IPS DF 19.7 (cell line): ENCODE measurements at regions not wholly inside any gene's neighbourhood (a gene's known extent, or its start where the extent isn't known, plus 50 kb on each side); places are given as distances from the start of the nearest gene placed in this dataset.

Experiments
- DNase-seq: peaks from one replicate; pipeline ENCODE4 v3.0.0-alpha.2; 2013; ENCODE audit warnings: low read depth, low spot score

DNA sequence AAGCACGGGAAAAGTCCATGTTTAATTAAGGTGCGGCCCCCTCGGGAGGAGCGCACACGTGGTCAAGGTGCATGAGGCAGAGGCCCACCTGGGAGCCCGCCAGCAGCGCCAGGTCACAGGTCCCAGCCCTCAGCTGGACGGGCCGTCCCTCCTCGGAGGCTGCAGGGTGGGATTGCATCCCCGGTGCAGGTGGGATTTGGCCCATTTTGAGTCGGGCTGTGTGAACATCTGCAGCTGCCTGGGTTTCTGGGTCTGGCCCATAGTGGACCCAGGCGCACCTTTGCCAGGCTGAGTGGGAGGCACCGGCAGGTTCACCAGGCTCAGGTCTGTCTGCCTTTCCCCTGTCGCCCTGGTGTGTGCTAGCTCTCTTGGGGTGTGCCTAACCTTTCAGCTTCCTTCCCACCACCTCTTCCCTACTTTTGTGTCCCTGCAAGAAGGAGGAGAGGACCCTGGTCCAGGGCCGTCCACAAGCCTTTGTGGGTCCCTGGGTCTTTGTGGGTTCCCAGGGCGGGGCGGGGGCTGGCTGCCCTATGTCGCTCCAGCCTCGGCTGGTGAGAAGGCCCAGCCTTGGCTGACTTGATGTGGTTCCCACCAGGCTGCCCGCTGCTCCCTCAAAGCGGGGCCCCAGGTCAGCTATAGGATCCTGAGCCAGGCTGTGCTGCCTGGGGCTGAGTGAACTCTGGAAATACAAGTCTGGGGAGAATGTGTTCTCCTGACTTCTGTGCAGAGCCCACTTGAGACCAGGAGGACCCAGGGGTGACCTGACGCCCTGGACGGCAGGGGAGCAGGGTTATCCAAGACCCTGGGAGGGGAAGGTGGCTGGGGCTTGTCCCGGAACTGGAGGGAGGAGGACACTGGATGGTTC, 186.7 kb upstream of the SHH start:
- no peak for DNase-seq

DNA sequence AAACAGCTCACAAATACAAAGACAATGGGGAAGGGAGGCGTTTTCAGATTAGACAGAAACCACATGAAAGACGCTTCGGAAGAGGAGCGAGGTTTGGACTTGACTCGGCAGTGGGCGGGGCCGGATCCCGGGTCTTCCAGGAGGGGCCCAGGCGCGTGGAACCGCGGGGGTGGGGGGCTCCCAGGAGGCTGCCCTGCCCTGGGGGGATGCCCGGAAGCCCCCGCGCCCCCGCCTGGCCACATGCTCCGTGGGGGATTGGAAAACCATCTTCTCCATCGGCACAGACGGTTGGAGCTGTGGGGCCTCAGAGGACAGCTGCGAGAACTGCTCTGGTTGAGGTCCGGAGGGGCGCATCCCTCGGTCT, 186.0 kb upstream of the SHH start:
- no peak for DNase-seq

DNA sequence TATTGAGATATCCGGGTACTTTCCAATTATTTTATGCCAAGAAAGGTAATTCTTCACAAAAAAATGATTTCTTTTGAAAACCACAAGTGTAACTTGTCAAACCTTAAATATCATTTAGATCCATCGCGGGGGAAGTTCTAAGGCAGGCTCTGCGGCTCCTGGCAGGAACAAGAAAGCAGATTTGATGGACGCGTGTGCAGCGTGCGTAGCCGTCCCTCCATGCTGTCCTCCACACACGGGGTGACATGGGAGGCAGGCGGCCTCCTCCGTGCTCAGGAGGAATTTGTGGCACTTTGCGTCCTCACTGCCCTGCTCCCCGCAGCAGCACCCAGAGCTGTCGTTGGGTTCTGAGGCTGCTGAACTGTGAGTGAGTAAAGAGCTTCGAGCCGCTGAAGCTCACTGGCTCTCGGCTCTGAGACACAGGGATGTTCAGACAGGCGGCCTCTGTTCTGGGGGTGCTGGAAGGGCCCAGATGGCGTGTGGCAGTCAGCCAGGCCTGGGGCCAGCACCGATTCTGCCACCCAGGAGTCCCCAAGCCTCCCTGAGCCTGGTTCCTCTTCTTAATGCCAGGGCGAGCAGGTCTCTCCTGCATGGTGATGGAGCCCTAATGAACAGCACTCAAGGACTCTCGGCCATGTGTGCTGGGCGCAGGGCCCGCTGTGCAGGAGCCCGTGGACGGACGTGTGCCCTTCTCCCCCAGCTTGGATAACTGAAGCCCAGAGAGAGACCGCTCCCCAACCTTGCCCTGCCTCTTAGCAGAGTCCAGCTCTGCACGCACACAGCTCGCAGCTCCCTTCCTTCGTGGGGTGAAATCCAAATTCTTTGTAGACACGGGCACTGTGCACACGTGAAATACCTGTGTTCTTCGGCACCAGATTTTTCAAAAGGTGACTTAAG, 185.4 kb upstream of the SHH start:
- DNase-seq, result no peak

- no peak for DNase-seq
These were observed 184.5 kb upstream of the SHH start for GRCh38 chr7:155996718-155997280.

DNA sequence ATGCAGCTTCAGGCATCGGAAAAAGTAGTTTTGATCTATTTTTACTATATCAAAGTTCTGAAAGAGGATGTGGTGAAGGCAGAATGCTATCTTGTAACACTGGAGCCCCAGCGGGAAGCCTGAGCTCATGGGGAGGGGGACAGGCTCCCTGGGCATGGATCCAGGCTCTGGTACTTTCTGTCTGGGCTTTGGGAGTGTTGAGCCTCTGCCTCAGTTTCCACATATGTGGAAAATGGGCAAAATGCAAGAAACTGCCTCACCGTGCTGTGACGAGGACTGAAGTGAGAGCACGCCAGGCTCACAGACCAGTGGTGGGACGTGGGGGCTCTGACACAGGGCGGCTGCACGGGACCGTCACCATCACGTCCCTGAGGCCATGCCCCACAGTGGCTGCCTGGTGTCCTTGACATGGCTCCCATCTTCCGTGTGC, 182.9 kb upstream of the SHH start:
- no peak for DNase-seq

DNA sequence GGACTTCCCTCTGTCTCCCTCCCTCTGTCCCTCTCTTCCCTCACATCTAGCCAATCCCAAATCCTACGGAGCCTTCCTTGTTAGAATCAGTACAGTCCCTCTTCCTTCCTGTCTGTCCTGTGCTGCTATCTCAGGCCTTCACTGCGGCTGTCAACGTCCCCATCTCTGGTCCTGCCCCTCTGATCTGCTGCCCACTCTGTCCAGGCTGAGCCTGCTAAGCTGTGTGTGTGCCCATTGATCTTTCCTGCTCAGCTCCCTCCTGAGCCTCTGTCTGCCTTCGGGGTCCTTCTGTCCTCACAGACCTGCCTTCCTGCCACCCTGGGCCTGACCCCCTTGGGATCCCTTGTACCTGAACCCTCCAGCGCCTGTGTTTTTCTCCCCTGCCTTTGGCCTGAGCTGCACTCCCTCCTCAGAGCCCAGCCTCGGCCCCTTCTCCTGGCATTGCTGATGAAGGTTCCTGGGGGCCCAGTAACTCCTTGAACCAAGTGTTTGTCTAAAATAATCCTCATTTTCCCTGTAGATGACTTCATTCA, 182.1 kb upstream of the SHH start:
- DNase-seq, result no peak

- DNase-seq, result no peak
These were observed 181.4 kb upstream of the SHH start for GRCh38 chr7:155993420-155994278.

GRCh38 chr7:155992974-155993373, 180.7 kb upstream of the SHH start:
- DNase-seq, result no peak

- DNase-seq, result no peak
These were observed 180.3 kb upstream of the SHH start for GRCh38 chr7:155992538-155992937.

DNA sequence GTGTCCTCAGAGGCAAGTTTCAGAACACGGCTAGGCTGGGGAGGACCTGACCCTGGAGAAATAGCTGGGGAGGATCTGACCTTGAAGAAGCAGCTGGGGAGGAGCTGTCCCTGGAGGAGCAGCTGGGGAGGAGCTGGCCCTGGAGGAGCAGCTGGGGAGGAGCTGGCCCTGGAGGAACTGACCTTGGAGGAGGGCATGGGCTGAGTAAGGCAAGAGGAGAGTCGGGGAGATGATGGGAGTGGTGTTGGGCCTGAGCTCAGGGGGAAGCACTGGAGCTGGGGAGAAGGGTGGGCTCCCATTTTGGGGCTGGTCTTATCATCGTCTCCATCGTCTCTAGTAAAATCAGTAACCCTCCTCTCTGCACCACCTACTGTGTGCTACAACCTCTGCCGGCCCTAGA, 179.8 kb upstream of the SHH start:
- no peak for DNase-seq

DNA sequence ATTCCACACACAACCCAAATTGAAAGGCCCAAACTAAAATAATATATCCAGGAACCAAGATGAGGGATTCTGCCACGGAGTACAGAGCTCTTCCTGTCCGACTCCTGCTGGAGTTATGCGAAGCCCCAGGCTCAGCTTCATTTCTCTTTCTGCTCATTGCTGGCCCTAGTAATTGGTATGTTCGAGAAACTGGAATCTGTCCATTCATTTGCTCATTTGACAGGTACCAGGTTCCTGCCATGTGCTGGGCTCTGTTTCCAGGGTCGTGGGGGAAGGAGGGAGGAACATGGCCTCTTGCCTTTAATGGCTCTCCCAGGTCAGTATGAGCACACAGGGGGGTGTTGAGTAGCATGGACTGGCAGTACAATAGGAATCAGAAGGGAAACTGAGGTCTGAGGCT, 179.2 kb upstream of the SHH start:
- no peak for DNase-seq

DNA sequence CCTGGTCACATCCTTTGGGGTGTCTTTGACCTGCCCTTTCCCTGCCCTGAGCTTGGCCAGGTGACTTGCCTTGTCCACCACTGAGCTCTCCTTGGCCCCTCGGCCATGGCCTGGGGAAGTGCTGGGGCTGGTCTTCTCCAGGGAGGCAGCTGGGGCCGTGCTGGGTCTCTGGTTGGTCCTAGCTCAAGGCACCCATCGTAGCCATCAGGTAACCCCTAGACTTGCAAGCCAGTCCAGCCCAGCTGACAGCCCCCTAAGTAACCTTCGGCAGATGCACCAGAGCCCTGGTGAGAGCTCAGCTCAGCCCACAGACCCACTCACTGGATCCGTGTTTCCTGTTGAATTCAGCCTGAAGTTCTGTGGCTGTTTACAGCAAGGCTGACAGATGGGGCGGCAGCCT, 176.2 kb upstream of the SHH start:
- DNase-seq, result no peak

DNA sequence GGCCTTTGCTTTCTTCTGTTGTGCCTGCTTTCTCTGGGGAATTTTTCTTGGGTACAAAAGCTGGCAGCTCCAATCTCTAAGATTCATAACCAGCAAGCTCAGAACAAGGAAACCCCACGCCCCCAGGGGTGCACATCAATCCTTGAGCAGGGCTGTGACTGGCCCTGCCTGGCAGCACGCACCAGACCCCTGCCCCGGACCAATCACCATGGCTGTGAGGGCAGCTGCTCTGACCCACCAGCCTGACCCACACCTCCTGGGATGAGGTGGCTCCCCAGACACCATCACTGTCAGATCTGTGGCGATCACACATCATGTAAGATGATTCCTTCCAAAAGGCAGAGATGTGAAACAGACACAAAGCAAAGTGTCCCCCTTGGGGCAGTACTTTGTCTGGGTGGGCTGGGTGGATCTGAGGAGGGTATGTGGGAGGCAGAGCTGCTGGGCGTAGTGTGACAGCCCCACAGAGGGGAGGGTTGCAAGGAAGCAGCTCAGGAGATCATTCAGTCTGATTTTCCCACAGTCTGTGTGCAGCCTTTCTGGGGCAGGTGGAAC, 175.5 kb upstream of the SHH start:
- DNase-seq, result no peak

- no peak for DNase-seq
These were observed 174.4 kb upstream of the SHH start for GRCh38 chr7:155986497-155987160.

DNA sequence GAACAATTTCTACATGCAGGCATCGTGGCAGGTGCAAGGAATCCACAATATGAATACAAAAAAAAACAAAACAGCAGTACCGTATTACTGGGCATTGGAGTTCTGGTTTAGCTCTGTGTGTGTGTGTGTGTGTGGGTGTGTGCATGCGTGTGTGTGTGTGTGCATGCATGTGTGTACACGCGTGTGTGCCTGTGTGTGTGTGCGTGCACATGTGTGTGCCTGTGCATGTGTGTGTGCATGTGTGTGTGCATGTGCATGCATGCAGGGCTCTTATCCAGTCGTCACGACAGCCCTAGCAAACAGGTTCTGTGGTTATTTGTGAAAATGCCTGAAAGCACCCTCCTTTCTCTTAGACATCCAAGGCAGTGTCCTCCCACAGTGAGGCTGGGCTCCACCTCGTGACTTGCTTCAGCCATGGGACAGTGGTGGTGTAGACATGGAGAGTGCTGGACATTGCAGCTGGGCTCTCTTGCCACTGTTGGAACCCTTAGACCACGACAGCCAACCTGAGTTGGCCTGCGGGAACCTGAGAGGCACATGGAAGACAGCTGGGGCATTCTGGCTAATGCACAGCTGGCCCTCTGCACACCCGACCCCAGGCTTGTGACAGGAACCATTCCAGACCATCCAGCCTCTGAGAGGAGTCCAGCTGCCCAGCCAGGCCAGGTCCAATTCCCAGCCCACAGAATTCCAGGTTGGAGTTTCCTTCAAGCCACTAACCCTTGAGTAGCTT, 173.4 kb upstream of the SHH start:
- DNase-seq, result no peak

DNA sequence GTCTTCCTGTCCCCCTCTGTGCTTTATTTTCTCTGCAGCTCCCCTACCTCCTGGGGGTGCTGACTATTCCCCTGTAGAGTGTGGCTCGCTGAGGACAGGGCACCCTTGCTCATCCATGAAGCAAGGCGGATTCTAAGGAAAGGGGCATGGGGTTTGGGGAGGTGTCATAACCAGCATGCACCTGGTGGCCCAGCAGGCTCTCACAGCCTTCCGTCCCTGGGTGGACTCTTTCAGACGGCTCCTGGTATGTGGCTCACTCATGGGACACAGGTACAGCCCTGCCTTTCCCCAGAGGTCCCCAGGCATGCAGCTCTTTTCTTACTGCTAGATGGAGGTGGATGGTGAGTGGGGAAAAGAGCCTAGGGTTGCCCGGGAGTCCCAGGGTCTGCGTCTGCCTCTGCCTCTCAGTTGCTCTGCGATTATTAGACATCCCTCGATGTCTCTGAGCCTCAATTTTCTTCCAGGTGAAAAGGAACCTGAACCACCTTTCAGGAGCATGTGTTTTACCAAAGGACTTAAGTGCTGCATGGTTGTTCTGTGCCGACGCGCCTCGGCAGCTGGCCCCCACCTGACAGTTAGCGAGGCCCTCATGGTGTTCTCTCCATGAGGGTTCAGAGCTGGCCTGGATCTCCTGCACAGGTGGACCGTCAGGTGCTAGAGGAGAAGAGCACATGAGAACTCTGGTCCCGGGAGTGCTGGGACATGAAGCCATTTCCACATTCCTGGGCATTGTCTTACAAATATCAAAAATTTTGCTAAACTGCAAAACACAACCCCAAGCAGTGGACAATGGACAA, 172.5 kb upstream of the SHH start:
- DNase-seq, result no peak

DNA sequence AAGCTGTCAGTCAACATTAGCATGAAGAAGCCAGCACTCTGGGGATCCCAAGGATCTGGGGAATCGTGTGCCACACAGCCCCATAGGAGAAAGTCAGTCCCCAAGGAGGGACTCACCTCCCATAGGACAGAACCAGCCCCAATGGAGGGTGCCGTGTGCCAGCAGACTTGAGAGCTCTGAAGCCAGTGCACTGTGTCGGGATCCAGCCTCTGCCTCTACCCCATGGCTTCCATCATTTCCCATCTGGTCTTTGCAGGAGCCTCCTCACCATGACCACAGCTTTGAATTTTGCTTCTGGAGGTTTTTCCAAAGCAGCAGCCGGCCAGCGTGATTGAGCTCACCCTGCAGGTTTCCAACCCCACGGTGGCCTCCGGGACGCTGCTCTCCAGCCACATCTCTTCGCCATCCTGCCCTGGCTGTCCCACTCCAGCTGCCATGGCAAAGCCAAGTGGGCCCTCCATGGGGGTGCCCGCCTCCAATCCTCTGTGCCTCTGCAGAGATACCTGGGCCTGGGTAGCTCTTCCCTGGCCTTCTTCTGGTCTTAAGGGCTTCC, 171.8 kb upstream of the SHH start:
- no peak for DNase-seq

DNA sequence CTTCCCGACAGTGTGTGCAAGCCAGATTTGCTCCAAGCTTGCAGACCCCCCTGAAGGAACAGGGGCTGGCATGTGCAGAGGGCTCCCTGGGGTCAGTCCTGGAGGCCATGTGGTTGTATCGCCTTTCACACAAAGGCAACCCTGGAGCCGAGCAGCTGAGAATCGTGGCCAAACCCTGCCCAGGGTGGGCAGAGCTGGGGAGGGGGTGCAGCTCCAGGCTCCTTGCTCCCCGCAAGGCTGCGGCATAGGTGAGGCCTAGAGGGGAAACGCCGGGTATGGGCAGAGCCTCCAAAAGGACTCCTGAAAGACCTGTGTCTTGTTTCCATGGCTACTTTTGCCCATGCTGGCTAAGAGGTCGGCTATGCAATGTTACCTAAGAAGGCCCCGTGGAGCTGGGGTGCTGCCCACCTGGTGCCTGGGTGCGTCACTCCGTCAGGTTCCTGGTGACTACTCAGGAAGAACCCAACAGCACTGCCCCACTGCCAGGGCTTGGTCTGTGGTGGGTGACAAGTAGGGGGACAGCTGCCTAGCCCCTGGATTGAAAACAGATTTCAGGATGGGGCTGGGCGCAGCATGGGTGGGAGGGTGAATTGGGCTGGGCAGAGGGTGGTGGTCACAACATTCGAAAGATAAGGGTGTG, 171.0 kb upstream of the SHH start:
- DNase-seq, result no peak
